HG02678 (cell line): ENCODE measurements at regions not wholly inside any gene's neighbourhood (a gene's known extent, or its start where the extent isn't known, plus 50 kb on each side); places are given as distances from the start of the nearest gene placed in this dataset.
"Not testable (repeated sequence)": the region's sequence is repeated elsewhere in the genome, so short reads cannot be mapped to it uniquely, and the experiment has no call there.

Source experiments
- ATAC-seq: cut with Tn5 transposase; IDR thresholded peaks from one replicate; pipeline ENCODE4 v1.9.1; 2021; ENCODE audit warnings: mild to moderate bottlenecking, moderate library complexity; ENCODE audit not compliant: unreplicated experiment

DNA sequence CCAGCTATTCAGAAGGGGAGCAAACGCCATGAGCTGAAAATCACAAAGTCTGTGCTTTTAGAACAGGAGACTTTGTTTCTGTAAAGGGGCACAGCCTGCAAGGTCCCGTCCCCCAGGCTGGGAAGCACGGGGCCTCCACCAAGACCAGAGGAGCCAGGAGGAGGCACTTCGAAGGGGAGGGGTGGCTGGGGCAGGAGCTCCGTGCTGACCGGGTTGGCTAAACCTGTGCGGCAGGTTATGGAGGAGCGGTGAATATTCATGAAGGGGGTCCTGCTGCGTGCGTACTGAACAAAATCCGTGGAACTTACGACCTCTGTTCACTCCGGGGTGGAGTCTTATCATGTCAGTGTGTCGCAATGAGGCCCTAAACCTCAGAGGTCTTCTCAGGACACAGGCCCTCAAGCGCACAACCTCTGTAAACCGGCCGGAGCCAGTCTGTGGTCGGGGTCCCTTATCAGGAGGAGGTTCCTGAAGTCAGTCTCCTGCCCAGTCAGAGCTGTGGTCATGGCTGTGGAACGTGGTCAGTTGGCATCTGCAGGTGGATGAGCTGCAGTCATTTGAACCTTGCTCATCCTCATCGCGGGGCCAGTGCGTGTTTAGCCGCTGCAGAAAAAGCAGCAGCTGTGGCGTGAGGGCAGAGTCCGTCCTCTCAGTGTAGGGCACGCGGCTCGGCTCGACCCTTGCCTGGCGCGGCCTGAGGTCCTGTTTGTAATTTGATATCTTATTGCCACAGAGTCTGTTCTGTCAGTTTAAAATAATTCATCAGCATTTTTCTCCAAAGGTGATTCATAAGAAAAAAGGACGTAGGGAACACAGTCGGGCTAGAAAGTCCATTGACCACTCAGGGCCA, 5507.7 kb upstream of the TPTE start:
- not testable (repeated sequence) for ATAC-seq

DNA sequence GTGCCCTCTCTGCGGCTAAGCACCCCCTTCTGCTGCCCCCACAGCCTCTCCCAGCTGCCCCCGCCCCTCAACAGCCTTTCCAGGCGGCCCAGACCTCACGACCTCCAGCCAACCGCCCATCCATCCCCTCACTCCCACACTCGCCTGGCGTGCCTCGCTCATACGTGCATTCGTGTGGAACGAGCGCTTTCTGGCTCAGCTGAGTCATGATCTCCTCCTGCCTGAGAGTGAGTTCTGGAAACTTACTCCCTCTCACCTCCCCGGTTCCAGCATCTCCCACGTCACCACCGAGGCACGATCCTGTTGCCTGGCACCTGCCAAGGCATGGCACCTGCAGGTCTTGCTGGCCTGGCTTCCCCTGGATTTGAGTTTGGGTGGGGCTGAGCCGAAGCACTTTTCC, 5506.2 kb upstream of the TPTE start:
- ATAC-seq, result not testable (repeated sequence)

DNA sequence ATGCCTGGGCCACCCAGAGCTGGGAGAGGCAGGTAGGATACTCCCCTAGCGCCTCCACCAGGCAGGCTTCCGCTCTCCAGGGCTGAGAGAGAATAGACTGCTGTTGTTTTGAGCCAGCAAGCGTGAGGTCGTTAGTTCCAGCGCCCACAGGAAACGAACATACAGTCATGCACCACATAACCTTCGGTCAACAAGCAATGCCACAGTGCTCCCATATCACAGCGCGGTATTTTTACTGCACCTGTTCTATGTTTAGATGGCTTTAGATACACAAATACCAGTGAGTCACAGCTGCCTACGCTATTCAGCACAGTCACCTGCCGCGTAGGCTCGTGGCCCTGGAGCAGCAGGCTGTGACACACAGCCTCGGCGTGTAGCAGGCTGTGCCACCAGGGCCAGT, 5502.3 kb upstream of the TPTE start:
- peak; percentile 51 for ATAC-seq

DNA sequence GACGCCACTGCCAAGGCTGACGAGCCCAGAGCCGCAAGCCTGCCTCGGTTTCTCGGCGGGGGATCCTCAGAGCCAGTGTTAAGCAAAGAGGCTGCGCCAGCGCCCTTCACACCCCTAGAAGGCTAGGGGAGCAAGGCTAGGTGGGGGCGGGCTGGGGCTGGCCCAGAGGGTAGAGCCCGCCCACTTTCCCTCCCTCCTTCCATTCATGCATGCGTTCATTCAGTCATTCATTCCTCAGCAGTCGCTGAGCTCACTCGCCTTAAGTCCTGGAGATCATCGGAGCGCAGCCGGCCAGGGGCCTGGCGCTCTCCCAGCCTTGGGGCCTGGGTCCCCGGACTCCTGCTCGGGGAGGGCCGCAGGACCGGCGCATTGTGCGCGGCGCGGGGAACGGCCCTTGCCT, 5499.6 kb upstream of the TPTE start:
- ATAC-seq, result peak; percentile 36

DNA sequence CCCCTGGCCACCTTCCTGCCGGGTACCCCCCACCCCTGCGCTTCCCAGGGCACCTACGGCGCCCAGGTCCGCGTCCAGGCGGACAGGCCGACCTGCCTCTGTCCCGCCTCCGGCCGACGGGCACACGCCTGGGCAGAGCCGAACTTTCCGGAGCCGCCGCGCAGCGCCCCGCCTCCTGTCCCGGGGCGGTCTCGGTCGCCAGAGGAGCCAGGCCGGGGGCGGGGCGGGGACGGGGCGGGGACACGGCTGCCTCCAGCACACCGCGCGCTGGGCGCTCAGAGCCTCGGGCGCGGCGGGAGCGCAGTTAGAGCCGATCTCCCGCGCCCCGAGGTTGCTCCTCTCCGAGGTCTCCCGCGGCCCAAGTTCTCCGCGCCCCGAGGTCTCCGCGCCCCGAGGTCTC, 5499.1 kb upstream of the TPTE start:
- ATAC-seq, result peak; percentile 43

DNA sequence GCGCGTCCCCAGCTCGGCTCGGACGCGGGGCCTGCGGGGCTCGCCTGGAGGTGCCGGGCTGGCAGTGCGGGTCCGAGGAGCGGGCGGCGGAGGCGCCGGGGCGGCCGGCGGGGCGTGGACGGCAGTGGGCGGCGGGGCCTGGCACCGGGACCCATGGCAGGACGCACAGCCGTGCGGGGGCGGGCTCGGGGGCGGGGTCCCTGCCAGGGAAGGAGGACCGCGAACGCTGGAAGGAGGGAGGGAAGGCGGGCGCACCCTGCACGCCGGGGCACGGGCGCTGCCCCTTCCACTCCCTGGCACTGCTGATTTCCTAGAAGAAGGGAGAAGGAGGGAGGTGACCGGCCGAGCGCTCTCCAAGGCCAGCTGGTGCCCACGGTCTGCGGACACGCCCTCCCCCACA, 5498.6 kb upstream of the TPTE start:
- ATAC-seq, result peak; percentile 11

DNA sequence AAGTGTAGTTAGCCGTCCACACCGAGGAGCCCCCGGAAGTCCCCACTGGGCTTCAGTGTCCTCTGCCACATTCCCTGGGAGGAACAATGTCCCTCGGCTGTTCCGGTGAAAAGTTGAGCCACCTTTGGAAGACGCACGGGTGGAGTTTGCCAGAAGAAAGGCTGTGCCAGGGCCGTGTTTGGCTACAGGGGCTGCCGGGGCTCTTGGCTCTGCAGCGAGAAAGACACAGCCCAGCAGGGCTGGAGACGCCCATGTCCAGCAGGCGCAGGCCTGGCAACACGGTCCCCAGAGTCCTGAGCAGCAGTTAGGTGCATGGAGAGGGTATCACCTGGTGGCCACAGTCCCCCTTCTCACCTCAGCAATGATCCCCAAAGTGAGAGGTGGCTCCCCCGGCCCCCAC, 5486.2 kb upstream of the TPTE start:
- not testable (repeated sequence) for ATAC-seq

DNA sequence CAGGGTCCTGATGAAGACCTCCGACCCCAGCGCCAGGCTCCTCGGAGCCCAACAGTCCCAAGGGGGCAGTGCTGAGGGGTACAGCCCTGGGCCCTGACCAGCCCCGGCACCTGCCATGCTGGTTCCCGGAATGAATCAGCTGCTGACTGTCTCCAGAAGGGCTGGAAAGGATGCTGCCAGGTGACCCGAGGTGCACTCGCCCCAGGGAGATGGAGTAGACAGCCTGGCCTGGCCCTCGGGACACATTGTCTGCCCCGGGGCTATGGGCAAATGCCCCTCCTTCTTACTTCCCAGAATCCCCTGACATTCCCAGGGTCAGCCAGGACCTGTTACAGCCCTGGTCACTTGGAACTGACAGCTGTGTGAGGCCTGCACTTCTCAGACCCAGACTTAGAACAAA, 5485.8 kb upstream of the TPTE start:
- not testable (repeated sequence) for ATAC-seq

DNA sequence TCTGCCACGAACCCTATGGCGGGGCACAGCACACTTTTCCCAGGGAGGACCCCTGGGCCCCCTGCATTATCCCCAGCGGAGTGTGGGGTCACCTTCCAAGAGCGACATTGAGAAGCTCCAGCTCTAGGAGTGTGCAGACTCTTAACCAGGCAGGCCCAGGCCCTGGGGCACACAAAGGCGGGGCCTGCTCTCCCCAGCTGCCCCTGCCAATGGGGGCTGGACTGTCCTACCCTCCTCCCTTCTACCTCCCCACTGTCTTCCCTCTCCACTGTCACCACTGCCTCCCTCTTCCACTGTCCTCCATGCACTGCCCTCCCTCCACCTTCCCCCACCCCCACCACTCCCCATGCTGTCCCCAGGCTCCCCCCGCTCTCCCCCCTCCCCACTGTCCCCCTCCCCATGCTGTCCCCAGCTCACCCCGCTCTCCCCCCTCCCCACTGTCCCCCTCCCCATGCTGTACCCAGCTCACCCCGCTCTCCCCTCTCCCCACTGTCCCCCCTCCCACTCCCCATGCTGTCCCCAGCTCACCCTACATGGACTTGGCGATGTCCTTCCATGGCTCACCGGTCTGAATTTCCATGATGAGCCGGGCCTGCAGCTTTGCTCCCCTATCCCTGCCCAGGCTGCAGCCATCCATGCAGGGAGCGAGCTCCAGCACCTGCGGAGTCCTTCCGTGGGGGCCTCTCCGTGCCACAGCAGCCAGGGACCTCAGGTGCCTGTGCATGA, 5483.6 kb upstream of the TPTE start:
- ATAC-seq, result not testable (repeated sequence)

DNA sequence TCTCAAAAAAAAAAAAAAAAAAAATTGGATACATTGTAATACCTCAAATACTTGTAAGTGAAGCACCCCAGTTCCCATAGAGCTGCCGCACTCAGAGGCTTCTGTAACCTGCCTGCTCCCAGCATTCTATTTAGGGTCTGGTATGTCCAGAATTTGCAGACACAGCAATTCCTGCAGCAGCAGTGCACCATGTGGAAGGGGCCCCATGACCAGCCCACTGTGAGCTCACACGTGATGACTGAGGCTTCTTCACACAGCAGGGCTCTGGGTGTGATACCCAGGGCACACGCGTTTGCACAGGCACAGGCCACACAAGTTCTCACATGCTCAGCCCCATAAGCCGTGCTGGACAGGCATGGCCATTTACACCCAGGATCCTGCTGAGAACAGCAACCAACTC, 5481.5 kb upstream of the TPTE start:
- not testable (repeated sequence) for ATAC-seq

DNA sequence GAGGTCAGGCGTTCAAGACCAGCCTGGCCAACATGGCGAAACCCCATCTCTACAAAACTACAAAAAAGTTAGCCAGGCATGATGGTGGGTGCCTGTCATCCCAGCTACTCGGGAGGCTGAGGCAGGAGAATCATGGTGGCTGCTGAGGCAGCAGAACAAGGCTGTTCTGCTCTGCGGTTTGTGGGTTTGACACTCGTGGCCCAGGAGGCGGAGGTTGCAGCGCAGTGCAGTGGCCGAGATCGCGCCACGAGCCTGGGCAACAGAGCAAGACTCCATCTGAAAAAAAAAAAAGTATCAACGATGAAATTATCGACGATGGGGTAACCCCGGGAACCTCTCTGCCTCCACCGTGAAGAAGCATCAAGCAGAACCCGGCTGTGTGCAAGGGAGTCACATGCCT, 5478.8 kb upstream of the TPTE start:
- not testable (repeated sequence) for ATAC-seq

DNA sequence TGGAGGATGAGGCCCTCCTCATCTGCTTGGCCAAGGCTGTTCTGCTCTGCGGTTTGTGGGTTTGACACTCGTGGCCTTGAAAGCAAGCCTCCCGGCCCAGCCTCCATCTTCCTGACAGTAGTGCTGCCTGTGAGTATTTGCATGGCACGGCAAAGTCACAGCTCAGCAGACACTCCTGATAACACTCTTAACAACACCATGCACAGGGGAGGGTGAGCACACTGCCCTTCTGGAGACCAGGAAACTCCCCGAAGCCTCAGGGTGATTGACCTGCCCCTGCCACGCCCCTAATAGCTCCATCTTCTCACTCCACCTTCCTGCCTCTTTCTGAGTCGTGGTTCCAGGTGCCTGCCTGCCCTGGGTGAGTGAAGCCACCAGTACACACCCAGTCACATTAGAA, 5476.6 kb upstream of the TPTE start:
- ATAC-seq, result not testable (repeated sequence)

DNA sequence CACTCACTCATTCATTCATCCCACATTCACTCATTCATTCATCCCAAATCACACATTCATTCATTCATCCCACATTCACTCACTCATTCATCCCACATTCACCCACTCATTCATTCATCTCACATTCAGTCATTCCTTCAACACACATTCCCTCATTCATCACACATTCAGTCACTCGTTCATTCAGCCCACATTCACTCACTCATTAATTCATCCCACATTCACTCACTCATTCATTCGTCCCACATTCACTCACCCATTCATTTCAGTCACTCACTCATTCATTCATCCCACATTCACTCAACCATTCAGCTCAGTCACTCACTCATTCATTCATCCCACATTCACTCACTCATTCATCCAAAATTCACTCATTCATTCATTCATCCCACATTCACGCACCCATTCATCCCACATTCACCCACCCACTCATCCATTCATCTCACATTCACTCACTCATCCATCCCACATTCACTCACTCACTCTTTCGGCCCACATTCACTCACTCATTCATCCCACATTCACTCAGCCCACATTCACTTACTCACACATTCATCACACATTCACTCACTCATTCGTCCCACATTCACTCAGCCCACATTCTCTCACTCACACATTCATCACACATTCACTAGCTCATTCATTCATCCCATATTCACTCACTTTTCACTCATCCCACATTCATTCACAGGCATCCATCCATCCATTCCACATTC, 5469.9 kb upstream of the TPTE start:
- ATAC-seq, result not testable (repeated sequence)

DNA sequence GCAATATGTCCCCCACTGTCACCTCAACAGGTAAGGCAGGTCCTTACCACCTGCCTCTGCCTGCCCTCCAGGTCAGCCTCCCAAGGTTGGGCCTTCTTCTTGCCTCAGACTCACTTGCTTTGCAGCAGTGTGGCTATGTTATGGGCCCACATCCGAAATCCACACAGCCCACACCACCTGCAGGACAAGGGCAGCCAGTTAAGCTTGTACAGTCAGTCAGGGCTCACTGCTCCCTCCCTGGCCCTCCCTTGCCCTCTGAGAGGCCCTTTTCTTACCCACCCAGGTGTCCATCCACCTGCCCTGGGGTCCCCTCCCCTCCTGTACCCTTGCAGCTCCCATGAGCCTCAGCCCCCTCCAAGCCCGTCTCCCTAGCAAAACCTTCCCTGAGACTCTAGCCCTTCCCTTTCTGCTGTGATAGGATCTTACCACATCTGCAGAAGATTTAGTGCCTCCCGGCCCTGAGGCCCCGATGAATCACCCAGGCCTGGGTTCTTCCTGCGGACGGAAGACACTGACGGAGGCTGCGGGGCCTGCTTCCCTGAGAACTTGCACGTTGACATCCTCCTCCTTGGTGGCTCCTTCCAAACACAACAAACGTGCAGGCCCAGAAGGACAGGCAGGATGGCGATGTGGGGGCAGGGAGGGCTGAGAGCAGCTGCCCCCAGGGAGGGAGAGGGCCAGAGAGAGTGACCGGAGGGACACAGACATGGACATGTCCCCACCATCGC, 5466.2 kb upstream of the TPTE start:
- not testable (repeated sequence) for ATAC-seq

DNA sequence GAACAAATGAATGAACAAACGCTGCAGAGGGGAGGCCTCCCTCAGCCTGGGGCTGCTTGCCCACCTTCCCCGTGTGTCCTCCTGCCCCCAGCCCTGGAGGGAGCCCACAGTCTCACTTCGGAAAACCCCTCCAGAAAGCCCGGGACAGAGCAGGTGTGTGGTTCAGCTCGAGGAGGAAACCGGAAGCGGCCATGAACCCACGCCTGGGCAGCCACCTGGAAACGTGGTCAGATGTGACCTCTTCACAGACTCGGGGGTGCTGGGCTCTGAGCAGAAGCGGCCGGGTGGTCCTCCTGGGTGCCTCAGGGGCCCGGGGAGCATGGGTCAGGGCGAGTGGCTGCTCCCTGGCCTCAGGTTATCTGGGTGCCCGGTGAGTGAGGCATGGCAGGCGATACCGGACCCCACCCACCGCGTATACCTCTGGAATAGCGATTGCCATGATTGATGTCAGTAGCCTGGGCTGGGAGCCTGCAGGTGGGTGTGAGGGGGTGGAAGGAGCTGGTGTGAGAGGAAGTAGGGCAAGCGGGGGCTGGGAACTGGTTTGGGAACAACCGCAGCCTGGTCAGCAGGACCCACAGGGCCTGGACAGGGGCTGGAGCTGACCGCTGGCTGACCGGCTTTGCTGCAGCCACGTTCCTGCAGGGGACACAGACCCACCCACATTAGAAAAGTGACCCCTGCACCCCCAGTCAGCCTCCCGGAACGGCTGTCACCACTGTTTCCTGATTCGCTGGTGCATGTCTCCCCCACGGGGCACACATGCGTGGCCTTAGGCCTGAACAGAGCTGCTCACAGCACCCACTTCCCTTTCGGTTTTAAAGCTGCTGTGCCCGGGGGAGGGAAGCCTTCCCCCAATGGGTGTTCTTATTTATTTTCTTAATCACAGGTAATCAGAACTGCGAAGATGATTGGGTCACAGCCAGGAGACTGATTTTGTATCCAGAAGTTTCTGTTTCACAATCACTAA, 5465.1 kb upstream of the TPTE start:
- peak; percentile 56 for ATAC-seq

DNA sequence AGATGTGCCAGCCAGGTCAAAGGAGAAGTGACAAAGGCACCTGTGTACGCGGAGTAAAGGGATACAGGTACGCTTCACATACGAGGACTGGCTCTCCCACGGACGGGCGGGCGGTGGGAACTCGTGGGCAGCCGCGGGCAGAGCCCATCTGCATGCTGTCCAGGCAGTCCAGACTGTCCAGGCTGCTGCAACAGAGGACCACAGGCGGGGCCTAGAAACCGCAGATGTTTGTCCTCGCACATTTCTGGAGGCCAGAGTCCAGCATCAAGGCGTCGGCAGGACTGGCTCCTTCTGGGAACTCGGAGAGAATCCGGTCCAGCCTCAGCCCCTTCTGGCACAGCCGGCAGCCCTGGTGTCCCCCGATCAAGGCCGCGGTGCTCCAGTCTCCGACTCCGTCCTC, 5464.3 kb upstream of the TPTE start:
- ATAC-seq, result not testable (repeated sequence)

DNA sequence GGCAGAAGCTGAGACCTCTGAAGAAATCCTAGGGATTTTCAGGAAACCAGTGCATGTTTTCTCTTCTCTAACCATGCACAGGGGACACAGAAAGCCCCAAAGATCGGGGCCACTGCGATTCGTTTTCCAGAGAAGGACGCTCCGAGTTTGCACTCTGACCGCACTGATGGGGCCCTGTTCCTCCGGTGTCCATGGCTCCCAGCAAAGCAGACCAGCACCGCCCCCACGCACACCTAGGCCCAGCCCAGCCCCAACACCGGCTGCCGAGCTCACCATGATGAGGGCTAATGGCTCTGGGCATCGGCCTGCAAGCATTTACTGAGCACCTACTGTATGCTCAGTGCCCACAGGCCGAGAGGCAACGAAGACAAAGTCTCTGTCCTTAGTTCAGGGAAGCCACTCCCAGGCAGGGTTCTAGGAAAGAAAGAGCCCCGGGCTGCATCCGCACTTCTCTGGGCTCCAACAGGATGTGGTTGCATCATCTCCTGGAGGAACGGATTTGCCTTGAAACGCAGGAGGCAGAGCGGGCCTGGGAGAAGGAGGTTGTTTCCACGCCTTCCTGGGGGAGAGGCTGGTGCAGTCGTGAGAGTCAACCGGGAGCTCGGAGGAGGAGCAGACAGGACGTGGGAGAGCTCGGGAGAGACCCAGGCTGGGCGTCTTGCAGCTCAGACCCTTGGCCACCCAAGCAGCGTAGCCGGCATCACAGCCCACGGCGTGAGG, 5460.9 kb upstream of the TPTE start:
- ATAC-seq, result not testable (repeated sequence)

DNA sequence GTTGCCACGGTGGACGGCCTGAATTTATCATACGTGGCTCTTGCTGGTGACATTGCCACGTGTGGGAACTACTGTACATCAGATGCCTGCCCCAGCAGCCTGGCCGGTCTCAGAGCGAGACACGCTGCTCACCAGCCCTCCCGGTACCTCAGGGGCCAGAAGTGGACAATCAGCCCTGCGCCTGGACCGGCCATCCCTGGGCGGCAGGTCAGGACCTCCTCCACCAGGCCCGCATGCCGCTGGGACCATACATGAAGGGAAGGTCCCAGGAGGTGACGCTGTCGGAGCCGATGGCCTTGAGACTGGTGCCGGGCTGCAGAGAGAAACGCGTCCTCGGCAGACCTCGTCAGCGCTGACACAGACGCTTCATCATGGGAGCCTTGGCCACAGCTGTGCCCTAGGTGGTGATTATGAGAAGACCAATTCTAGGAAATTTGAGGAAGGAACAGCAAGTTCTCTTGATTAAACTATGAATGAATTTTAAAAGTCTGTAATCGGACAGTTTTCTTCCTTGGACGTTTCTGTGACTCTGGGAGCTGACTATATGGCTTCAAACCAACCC, 5456.7 kb upstream of the TPTE start:
- not testable (repeated sequence) for ATAC-seq
